ENCODE measurements at regions not wholly inside any gene's neighbourhood (a gene's known extent, or its start where the extent isn't known, plus 50 kb on each side); places are given as distances from the start of the nearest gene placed in this dataset.

- Histone ChIP-seq H3K9ac (ENCODE audit: low read length) (no peak overlapping the region), H3K27ac (ENCODE audit: low read length) (no peak overlapping the region), H3F3A (ENCODE audit: insufficient read depth, low read length, poor library complexity, severe bottlenecking) (no peaks in the 10 kb centered on the region), H3K9me2 (ENCODE audit: insufficient read depth, low read length) (no peaks in the 10 kb centered on the region), H3K4me3 (ENCODE audit: low read length) (no peak overlapping the region), H3K27me3 (ENCODE audit: insufficient read depth, low read depth, low read length) (no peaks in the 10 kb centered on the region), H3K79me2 (replicated peaks; ENCODE audit: insufficient read depth, low read length) (no peaks in the 10 kb centered on the region), H3K4me2 (ENCODE audit: low read length) (no peak overlapping the region), H2AFZ (ENCODE audit: low read depth, low read length) (no peak overlapping the region), H3K36me3 (ENCODE audit: insufficient read depth, low read length) (no peaks in the 10 kb centered on the region), H3K9me3 (ENCODE audit: low read length) (peaks cover 3% of the 10 kb centered on the region), H4K20me1 (ENCODE audit: insufficient read depth) (no peaks in the 10 kb centered on the region)
- TF ChIP-seq SMC3 (conservative IDR thresholded peaks at IDR 0.05; ENCODE audit: poor library complexity) = no peak
- no peak for TF ChIP-seq EZH2 (IDR thresholded peaks at IDR 0.05; ENCODE audit: borderline replicate concordance, insufficient read depth, low read length, poor library complexity, severe bottlenecking)
- no peak for TF ChIP-seq POLR2AphosphoS5 (IDR thresholded peaks at IDR 0.05)
- TF ChIP-seq EP300 (conservative IDR thresholded peaks at IDR 0.05; ENCODE audit: poor library complexity, severe bottlenecking) = no peak
- TF ChIP-seq REST (IDR thresholded peaks at IDR 0.05; ENCODE audit: borderline replicate concordance) = no peak
- no peak for TF ChIP-seq TAF1 (IDR thresholded peaks at IDR 0.05; ENCODE audit: low read depth)
- TF ChIP-seq MXI1 (conservative IDR thresholded peaks at IDR 0.05; ENCODE audit: poor library complexity, severe bottlenecking) = no peak
- TF ChIP-seq CTCF (IDR thresholded peaks at IDR 0.05; ENCODE audit: poor library complexity, severe bottlenecking) = no peak
- TF ChIP-seq RAD21 (conservative IDR thresholded peaks at IDR 0.05) = no peak
Measured at GRCh38 chr7:113622796-113623195, 296.0 kb downstream of the PPP1R3A start.

- Histone ChIP-seq H2AFZ (ENCODE audit: low read depth, low read length) (no peak overlapping the region), H3K27me3 (ENCODE audit: insufficient read depth, low read depth, low read length) (no peaks in the 10 kb centered on the region), H3K36me3 (ENCODE audit: insufficient read depth, low read length) (no peaks in the 10 kb centered on the region), H4K20me1 (ENCODE audit: insufficient read depth) (no peaks in the 10 kb centered on the region), H3K4me3 (ENCODE audit: low read length) (no peak overlapping the region), H3K9ac (ENCODE audit: low read length) (no peak overlapping the region), H3K4me2 (ENCODE audit: low read length) (no peak overlapping the region), H3K9me3 (ENCODE audit: low read length) (no peaks in the 10 kb centered on the region), H3K79me2 (replicated peaks; ENCODE audit: insufficient read depth, low read length) (no peaks in the 10 kb centered on the region), H3K9me2 (ENCODE audit: insufficient read depth, low read length) (no peaks in the 10 kb centered on the region), H3K27ac (ENCODE audit: low read length) (no peak overlapping the region), H3F3A (ENCODE audit: insufficient read depth, low read length, poor library complexity, severe bottlenecking) (no peaks in the 10 kb centered on the region)
- TF ChIP-seq MXI1 (conservative IDR thresholded peaks at IDR 0.05; ENCODE audit: poor library complexity, severe bottlenecking) (no peak), REST (IDR thresholded peaks at IDR 0.05; ENCODE audit: borderline replicate concordance) (no peak), POLR2AphosphoS5 (IDR thresholded peaks at IDR 0.05) (no peak), EP300 (conservative IDR thresholded peaks at IDR 0.05; ENCODE audit: poor library complexity, severe bottlenecking) (no peak), RAD21 (conservative IDR thresholded peaks at IDR 0.05) (no peak), EZH2 (IDR thresholded peaks at IDR 0.05; ENCODE audit: borderline replicate concordance, insufficient read depth, low read length, poor library complexity, severe bottlenecking) (no peak), CTCF (IDR thresholded peaks at IDR 0.05; ENCODE audit: poor library complexity, severe bottlenecking) (no peak), TAF1 (IDR thresholded peaks at IDR 0.05; ENCODE audit: low read depth) (no peak), SMC3 (conservative IDR thresholded peaks at IDR 0.05; ENCODE audit: poor library complexity) (no peak)
Measured at GRCh38 chr7:113610572-113610971, 308.2 kb downstream of the PPP1R3A start.
